Lower leg skin (tissue), 3 donors: ENCODE measurements at regions not wholly inside any gene's neighbourhood (a gene's known extent, or its start where the extent isn't known, plus 50 kb on each side); places are given as distances from the start of the nearest gene placed in this dataset.

ENCODE experiments used
- CTCF ChIP-seq, 3 donors: fragments of 450-650 bp; IDR thresholded peaks; one replicate each; pipeline ENCODE4 v1.5.1; 2016; ENCODE audit warnings: antibody characterized with exemption in 3 of 3, mild to moderate bottlenecking in 3 of 3, moderate library complexity in 2 of 3
- POLR2A ChIP-seq, 2 donors: fragments of 450-650 bp; IDR thresholded peaks; one replicate each; pipeline ENCODE4 v1.6.1; 2016 to 2017; ENCODE audit warnings: antibody characterized with exemption in 2 of 2, mild to moderate bottlenecking in 1 of 2, moderate library complexity in 1 of 2

GRCh38 chr3:31188112-31188511 is 293.7 kb upstream of the GADL1 start:
- TF ChIP-seq POLR2A (IDR thresholded peaks at IDR 0.05): no peak
- TF ChIP-seq CTCF (IDR thresholded peaks at IDR 0.05): no peak
